Left kidney (tissue), 1 donor: ENCODE measurements at regions not wholly inside any gene's neighbourhood (a gene's known extent, or its start where the extent isn't known, plus 50 kb on each side); places are given as distances from the start of the nearest gene placed in this dataset.

Experiments
- DNase-seq: peaks from one replicate; pipeline ENCODE4 v3.0.0-alpha.2; 2013

DNA sequence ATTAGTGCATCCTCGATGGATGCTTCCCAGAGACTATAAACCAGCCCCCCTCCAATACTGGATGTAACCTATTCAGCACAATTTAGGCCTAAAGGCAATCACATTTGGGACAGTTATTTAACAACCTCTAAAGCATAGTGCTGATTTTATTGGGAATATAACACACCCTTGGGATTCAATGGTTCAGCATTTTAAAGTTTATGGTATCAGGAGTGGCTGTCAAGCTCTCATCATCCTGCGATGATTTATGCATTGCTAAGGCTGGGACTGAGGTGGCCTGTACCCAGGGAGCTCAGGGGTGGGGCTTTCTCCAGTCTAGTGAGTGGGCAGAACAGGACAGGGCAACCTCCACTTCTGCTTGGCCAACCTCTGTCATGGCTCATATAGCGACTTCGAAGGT, 464.9 kb downstream of the INHBA start:
- no peak for DNase-seq

GRCh38 chr7:41232086-41232485, 470.8 kb downstream of the INHBA start:
- no peak for DNase-seq

DNA sequence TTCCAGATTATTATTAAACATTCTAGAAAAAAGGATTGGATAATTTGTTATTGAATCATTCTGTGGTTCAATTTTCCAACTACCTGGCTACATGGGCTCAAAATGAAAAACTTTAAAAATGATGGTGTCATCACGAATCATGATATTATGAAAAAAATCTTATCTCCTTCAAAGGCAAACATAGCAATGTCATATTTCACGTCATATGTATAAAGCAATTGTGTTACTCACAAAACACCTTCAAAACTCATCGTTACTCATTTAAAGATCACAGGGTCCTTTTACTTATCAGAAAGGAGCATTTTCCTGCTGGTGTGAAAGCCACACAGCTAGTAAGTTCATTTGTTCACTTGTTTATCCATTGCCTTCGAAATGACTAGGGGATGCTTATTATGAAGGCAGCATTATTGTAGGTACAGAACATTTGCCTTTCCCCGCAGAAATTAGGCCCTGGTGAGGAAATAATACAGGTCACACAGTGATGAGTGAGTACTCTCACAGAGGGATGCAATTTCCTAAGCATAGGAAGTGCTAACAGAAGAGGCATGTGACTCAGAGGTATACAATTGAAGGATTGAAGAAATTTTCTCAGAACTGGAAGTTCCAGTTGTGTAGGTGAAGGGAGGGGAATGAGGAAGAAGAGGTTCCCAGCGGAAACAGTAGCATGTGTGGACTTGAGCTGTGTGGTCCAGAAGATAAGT, 478.7 kb downstream of the INHBA start:
- no peak for DNase-seq

DNA sequence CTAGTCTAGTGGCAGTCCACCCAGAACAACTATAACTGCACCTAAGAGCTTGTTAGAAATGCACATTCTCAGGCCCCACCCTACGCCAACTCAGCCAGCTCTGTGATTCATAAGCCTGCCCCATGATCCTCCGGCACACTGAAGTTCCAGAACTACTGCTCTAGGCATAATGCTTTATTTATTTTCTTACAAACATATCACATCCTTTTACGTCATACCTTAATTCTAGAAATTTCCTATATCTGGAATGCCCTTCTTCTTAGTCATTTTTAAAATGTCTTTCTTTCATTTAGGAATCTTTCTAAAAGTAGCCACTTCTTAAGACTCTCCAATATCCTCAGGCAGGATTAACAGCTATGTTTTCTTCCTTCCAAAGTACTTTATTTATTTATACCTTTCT, 480.1 kb downstream of the INHBA start:
- no peak for DNase-seq

- DNase-seq: no peak
Observed at GRCh38 chr7:41220266-41220665, 482.6 kb downstream of the INHBA start.

DNA sequence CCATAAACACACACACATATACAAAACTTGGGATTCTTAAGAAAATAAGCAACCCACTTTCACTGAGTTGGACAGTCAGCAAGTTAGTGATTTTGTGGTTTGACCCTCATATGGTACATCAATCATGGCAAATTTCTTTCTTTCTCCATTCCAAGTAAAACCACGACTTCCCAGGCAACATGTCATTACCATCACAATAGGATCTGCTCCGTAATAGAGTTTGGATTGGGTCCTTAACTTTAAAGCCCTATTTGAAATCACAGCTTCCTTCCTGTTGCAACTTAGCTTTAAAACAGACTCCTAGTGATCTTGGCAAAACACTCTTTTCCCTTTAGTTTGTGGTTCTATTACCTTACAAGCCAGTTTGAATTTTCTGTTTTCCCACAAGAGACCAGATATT, 483.6 kb downstream of the INHBA start:
- DNase-seq: no peak

DNA sequence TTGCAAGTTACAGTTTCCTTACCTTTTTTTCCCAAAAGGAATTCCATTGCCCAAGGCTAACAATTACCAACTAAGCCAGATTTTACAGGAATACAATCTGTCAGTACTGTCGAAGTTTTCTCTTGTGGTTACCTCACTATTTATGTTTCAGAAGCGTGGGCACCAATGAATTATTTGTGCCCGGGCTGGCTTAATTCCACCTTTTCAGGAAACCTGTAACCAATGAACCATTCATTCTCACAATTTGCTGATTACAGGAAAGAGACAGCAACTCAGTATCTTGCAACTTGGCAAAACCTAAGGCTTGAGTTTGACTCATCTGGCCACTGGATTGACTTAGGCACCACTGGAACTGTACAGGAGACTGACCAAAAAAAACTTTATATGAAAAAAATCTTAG, 485.6 kb downstream of the INHBA start:
- no peak for DNase-seq

DNA sequence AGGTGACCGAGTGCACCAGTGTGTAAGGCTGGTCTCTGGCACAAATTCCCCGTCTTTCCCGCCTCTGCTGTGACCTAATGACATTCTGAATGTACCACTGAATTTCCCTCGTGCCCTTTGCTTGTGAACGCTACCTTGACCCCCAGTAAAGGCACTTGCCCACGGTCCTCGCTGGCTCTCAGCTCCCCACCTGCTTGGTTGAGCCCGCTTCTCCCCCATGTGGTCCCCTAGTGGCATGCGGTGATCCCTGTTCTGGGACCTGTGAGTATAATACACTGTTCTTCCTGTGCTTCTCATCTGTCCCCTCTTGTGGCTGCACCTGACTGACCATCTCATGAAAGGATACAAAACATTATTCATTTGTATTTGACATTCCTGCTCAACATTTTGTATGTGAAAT, 495.7 kb downstream of the INHBA start:
- no peak for DNase-seq

DNA sequence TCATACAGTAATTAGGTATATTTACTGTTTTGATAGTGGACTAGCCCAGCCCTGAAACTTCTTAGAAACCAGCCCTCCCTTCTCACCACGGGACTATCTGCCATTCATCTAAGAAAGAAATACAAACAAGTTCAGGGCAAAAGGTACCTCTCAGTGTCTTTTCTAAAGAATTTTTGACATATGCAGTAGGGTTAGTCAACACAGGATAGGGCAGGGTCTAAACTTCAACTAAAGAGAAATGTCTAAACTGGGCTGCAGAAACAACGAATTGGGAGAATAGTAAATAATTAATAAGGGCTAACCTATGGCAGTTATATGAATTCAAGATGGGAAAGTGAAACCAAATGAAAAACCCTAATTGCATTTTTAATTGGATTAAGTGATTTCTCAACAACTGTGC, 496.6 kb downstream of the INHBA start:
- DNase-seq: no peak

- DNase-seq: no peak
Observed at GRCh38 chr7:41205600-41205999, 497.3 kb downstream of the INHBA start.

GRCh38 chr7:41203542-41203941, 499.3 kb downstream of the INHBA start:
- no peak for DNase-seq

GRCh38 chr7:41201021-41201420, 501.9 kb downstream of the INHBA start:
- DNase-seq: no peak

DNA sequence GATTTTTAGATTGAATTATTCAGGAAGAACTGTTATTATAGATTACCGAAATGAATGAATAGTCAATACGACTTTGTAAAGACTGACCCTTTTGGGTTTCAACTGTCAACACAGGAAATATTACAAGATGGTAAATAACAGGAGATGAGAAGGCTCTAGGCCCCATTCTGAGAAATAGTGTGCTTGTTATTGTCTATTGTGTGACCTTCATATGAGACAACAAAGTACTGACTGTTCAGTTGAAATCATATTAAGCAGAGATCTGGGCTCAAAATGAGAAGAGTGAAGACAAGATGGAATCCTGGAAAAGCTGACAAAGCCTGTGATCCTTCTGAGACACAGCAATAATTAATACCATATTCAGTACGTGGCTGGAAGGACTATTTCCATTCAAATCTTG, 503.8 kb downstream of the INHBA start:
- no peak for DNase-seq

DNA sequence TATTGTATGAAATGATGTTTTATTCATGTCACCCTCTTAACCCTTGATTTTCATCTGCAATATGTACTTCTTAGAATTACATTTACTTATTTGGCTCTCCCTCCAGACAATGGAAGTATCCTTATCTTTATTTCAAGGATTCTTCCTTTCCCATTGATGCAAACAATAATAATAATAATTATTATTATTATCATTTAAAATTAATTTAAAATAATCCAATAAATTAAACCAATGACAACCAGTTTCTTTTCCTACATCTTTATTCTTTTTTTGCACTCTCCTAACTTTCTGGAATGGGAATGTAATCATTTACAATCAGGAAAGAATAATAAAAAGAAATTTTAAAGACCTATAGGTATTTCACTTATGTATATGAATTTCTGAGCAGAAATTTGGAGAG, 504.4 kb downstream of the INHBA start:
- DNase-seq: no peak

DNA sequence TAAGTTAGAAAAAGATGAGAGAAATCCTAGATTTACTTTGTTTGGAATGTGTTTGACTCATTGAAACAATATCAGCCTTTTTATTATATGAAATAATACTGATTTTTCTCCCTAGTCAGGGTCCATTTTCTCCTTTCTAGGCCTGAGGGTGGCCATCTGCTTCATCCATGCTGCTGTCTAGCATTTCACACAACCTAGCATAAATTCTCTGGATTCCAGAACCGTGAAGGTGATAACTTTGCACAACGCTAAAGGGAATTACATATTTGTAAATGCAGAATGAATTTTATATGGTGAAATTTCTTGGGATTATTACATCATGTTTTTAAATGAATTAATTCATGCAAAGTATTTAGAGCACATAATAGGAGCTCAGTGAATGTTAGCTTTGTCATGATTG, 505.1 kb downstream of the INHBA start:
- no peak for DNase-seq

GRCh38 chr7:41193738-41194282, 509.1 kb downstream of the INHBA start:
- DNase-seq: no peak

GRCh38 chr7:41190581-41190980, 512.3 kb downstream of the INHBA start:
- no peak for DNase-seq

GRCh38 chr7:41189866-41190265, 513.0 kb downstream of the INHBA start:
- DNase-seq: no peak

- DNase-seq: peak; percentile 52
Observed at GRCh38 chr7:41188163-41189130, 514.4 kb downstream of the INHBA start.

GRCh38 chr7:41187322-41187721, 515.6 kb downstream of the INHBA start:
- DNase-seq: no peak

GRCh38 chr7:41185851-41186250, 517.0 kb downstream of the INHBA start:
- no peak for DNase-seq

DNA sequence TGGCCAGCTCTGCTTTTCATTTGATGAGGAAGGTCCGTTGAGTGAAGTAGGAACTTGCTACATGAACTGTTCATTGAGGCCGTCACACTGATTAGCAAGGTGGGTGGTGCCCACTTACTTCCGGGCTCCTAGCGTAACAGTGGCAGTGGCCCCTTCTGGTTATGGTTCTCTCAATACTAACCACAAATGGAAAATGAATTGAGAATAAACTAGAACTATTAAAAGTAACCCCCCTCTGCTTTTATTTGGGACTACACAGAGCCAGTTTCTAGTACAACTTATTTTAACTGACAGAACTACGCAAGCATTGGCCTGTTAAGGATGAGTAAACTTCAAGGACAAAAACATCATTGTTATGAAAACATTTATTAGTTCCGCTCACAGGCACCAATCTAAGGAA, 519.1 kb downstream of the INHBA start:
- no peak for DNase-seq

GRCh38 chr7:41182782-41183181, 520.1 kb downstream of the INHBA start:
- no peak for DNase-seq
